NCI-H1105 (cell line): ENCODE measurements at regions not wholly inside any gene's neighbourhood (a gene's known extent, or its start where the extent isn't known, plus 50 kb on each side); places are given as distances from the start of the nearest gene placed in this dataset.
"Not testable (repeated sequence)": the region's sequence is repeated elsewhere in the genome, so short reads cannot be mapped to it uniquely, and the experiment has no call there.

ENCODE experiments used
- DNase-seq: peaks from one replicate; lab custom pipeline; 2025; lab: John Stamatoyannopoulos, UW

DNA sequence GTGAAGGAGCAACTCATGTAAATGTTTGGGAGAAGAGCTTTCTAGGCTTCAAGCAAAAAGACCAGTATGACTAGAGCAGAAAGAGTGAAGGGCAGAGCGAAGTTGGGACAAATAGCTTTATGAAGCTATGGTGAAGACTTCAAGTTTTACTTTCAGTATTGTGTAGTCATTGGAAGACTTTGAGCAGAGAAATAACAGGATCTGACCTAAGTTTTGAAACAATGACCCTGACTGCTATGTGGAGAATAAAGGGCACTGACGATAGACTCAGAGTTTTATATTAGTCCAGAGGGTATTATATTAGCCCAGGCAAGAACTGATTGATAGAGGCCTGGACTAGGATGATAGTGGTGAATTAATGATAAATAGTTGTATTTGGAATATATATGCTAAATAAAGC, 187.3 kb downstream of the KTN1 start:
- DNase-seq = no peak

DNA sequence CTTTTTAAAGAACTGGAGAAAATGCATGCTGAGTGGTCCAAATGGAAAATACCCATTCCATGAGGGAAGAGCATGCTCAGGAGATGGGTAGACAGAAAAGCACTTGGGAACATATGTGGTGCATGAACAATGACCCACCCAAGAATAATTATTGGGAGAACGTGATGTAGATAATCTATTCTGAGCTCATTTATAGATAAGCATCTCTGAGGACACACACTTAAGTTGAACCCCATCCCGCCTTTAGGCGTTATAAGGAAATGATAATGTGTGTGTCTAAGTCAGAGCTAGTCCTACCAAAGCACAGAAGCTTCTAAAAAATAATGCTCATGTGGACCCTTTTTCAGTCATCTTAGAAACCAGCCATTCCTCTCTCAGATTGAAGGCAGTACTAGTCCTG, 189.9 kb downstream of the KTN1 start:
- no peak for DNase-seq

DNA sequence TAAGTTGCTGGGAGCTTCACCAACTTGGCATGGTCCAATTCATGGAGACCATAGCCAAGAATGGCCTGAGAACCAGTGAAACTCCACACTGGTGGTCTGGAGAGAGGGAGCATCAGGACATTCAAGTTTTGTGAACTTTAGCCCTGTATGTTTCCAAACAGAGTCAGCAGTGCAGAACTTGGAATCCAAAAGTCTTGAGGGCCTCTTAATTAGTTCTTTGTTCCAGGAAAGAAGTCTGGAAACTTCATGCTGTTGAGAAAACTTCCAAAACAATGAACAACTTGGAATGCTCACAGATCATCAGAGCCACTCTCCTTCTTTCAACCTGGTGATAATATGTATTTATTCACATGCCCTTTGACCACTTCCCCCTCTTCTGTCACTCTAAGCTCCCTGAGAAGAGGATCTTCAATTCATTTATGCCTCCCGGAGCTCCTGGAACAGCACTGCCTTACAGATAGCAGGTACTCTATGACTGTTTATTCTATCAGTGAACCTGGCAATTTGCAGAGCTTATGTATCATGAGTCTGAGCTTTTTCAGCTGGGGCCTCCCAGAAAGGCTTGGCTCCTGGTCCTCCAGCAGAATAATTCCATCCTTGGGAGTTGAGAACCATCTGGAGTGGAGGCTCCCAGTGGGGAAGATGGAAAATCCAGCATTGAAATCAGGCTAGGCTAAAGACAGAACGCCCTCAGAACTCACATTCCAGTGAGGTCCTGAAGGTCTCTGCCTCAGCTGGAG, 191.4 kb downstream of the KTN1 start:
- no peak for DNase-seq

DNA sequence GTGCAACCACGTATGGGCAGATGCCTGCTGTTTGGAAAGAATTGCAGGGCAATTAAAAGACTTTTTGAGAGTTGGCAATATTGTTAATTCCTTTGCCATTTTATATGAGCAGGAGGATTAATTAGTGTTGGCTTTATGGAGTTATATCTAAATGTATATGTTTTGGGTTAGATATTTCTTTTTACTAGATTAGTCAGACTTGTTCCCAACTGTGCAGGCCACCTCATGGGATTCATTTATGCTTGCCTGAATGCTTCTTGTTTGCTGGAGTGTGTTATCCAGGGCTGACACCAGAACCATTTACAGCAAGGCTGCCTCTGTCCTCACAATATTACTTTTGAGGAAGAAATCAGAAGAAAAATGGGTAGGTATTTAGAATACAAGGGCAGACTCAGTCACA, 192.5 kb downstream of the KTN1 start:
- no peak for DNase-seq

DNA sequence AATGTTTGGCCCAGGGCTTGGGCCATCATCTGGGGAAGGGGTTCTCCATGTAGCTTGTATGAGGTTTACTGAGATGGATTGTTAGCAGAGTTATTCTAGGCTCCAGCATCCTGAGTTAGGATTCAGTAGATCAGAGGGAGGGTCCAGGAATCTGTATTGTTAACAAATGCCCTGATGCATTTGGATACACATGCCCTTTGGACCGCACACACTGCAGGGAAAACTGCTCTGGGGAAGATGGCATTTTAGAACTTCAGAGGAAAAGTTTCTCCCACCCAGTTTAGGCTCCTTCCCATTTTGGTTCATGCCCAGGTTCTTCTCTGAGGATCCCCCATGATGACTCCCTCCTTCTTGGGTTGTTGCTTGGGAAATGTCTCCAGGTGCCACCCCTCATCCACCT, 193.3 kb downstream of the KTN1 start:
- no peak for DNase-seq

DNA sequence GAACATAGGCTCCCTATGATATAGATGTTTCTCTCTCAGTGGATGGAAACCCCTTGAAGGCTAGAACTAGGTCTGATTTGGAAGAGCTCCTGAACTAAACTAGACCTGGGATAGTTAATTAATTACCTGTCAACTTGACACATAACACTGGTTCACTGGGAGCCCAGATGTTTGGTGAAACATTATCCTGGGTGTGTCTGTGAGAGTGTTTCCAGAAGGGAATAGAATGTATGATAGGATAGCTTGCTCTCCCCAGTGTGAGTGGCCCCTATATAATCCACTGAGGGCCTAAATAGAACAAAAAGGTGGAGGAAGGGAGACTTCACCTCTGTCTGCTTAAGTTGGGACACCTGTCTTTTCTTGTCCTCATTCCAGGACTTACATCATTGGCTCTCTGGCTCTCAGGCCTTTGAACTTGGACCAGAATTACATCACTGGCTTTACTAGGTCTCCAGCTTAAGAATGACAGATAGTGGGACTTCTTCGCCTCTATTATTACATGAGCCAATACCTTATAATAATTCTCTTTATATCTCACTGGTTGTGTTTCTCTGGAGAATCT, 194.1 kb downstream of the KTN1 start:
- DNase-seq = no peak

DNA sequence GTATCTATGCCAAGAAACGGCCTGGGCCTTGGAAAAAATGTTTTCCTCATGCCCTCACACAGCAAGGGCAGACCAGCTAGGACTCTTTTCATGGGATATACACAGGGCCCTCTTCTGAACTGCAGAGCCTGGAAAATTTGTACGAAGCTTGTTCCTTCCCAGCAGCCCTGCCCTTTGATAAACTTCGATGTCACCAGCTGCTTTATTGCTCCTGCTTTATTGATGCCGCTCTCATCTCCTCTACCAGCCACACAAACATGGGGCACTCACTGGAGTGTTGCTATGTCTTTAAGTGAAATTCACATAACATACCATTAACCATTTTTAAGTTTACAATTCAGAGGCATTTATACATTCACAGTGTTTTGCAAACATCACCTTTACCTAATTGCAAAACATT, 197.9 kb downstream of the KTN1 start:
- no peak for DNase-seq

DNA sequence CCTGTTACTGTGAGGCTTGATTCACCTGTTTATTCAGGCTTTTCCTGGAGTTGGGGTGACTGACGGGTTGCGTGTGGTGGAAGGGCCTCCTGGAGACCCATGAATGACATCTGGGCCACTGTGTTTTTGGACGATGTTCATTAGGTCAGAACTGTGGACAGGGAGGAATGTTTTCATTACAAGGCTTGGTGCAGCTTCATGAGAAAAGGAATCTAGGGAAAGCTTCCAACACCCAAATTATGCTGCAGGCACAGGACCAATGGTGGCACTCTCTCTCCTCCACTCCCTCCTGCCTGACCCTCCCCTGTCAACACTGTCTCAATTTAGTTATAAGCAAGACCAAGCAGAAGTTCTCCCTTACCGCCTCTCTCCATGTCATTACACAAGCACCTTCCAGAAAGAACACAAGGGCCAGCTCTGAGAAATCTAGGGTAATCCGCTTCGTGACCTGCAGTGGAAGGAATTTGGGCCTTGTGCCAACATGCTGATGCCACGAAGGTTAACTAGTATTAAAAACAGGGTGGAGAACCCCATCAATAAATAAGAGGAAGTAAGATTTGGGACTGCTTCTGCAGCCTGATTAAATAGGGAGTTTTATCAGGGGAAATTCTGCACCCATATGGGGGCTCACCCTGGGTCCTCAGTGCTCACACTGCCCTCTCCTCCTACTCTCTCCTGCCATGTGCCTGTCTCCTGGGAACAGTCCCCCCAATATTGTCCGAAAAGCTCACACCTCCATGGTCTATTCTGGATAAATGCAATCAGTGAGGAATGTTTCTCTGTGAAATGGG, 200.3 kb downstream of the KTN1 start:
- no peak for DNase-seq

DNA sequence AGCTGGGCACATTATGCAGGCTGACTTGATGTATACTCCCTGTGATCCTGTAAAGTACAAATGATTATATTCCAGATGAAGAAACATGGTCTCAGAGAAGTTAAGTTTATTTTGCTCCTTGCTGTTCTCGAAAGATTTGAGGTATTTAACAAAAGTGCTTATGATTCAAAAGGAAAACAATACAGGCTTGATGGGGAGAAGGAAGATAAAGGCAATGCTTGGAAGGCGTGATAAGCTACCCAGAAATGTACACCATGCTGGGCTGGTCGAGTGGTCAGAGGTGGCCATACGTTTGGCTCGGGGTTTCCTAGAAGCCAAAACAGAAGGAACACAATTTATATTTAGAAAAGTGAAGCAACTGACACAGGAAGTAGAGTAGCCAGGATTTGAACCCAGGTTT, 201.0 kb downstream of the KTN1 start:
- no peak for DNase-seq

DNA sequence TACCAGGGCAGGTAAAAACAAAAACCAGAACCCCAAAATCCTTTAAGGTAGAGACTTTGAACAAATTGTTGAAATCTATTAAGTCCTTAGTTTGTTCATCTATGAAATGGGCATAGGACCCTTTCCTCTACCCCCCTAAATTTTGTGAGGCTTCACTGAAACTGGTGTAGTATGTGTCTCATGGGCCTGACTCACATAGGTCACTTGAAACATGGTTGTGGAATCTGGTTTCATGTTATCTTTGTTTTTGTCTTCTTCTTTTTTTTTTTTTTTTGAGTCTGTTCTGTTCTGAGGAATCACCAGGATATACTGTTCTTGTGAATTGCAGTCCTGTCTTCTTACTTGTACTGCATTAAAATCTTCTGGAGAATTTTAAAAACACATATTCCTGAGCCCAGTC, 202.2 kb downstream of the KTN1 start:
- DNase-seq = no peak

DNA sequence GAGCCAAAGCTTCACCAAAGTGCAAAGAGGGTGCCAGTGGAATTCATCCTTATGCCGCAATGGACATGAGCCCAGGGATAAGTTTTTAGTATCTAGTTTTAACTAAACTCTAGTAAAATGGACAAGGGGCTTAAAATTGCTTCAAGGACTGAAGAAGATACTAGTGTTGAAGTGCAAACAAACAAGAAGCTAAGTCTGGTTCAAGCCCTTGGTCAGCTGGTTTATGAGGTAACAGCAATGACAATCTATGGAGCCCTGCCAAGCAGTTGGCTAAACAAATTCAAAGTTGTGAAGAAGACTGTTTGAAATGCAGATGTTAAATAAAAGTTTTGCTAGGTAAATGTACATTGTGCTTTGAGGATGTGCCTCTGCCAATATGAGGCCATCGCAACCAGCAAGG, 209.4 kb downstream of the KTN1 start:
- no peak for DNase-seq

DNA sequence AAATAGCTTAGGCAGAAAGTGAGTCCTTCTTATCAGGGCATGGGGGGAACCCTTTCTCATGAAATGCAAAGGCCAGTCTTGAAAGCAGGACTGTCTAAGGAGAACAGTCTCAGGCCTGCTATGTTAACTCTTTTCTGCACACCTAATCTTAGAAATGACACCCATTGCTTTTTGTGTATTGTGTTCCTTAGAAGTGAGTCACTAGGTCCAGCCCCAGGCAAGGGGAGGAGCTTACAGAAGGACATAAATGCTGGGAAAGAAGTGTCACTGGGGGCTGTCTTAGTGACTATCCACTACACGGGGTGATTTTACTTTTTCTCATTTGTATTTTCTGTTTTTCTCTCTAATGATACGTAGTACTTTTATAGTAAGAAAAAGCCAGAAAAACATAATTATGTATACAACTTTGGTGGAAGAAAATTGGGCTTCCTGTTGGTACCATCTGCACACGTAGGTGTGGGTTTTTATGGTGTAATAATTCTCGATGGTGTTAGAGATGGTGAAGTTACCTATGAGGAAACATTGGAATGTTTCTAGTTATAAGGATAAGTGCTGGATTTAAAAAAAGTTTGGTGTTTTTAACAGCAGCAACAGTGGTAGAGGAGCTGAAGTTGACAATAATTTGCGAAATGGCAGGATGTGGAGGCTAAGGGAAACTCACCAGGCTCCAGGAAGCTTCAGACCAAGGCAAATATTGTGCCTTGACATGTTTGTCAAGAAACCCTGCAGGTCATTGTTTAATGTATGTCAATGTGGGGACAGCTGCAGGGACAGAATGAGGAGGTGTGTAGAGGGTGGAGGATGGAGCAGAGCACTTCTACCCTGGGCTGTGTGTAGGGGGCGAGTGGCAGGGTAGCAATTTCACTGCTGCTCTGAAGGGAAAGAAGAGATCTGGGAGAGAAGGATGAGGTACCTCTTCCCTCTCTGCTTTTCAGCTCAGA, 214.9 kb downstream of the KTN1 start:
- no peak for DNase-seq

DNA sequence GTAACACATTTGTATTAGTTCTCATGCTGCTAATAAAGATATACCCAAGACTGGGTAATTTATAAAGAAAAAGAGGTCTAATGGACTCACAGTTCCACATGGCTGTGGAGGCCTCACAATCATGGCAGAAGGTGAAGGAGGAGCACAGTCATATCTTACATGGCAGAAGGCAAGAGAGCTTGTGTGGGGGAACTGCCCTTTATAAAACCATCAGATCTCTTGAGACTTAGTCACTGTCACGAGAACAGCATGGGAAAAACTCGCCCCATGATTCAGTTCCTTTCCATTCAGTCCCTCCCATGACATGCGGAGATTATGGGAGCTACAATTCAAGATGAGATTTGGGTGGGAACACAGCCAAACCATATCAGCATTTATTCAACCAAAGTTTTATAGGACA, 216.5 kb downstream of the KTN1 start:
- not testable (repeated sequence) for DNase-seq

DNA sequence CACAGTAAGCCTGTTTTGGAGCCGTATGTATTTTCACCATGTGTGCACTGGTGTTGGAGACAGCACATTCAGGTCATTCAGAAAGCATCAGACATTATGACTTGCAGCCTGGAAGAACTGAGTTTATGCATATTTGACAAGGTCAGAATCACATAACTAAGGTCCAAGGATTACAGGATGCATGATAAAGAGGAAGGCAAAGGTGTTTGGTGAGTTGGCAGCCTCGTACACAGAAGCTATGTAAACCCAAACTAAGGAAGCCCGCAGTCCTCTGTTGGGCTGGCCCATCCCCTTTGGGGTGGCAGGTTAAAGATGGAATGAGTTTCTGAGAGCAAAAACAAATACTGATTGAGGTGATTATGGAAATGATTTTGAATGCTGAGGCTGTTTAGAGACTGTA, 218.4 kb downstream of the KTN1 start:
- no peak for DNase-seq

DNA sequence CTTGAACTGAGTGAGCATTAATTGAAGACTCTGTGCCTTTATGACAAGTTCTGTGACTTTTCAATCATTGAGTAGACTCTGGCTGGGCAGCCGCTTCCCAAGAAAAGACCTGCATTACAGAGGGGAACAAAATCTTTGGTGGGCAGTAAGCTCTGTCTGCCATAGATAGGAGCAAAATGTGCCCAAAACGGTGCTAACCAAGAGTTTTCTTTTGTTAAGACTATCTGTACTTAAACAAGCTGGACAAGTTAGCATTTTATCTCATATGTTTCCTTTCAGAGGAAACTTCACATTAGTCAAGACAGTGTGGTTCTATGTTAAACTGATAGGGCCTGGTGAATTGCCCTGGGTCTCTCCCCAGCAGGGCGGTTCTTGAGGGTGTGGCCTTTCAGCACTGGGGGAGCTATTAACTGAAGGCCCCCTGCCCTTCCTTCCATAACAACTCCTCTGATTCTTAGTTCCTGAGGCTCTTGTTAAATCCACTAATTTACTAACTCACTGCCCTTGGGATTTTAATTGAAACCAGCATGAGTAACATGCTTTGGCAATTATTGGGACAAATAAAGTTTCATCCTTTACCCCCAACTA, 219.6 kb downstream of the KTN1 start:
- DNase-seq = no peak

DNA sequence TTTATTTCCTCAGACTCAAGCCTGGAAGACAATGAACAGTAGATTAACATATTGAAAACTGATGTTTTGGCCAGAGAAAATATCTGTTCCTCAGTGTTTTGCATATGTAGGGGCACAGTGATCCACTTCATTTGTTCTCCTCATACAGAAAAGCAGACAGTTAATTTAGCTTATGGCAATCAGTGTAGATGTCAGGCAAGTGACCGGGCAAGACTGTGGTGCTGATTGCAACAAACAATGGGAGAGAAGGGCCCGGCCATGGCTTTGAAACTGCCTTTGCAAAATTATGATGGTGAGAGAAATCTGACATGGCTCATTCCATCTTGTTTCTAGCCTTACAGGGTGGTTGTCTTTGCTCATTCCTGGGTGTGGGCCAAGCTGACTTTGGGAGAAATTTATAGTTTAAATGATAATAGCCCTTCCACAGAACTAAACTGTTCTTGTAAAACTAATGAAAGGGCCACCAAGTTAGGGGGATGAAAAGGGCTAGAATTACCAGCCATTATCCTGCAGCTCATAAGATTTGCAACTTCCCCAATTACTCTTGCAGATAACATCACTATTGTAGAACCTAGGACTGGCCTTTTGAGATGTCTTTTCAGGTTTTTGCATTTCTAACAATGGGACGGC, 220.3 kb downstream of the KTN1 start:
- no peak for DNase-seq

DNA sequence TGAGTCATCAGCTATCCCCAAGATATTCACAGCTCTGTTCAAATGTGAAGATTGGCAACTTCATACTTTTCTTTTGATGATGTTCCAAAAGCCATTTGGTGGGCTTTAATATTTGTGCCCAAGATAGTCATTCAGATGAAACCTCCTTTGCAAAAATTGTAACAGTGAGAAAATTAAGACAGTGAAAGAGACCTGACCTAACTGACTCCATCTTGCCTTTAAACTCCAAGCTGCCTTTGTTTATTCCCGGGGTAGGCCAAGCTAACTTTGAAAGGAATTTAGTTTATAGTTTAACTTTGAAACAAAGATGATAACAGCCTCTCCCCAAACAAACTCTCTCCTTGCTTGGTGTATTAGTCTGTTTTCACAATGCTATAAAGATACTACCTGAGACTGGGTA, 221.1 kb downstream of the KTN1 start:
- DNase-seq = no peak

DNA sequence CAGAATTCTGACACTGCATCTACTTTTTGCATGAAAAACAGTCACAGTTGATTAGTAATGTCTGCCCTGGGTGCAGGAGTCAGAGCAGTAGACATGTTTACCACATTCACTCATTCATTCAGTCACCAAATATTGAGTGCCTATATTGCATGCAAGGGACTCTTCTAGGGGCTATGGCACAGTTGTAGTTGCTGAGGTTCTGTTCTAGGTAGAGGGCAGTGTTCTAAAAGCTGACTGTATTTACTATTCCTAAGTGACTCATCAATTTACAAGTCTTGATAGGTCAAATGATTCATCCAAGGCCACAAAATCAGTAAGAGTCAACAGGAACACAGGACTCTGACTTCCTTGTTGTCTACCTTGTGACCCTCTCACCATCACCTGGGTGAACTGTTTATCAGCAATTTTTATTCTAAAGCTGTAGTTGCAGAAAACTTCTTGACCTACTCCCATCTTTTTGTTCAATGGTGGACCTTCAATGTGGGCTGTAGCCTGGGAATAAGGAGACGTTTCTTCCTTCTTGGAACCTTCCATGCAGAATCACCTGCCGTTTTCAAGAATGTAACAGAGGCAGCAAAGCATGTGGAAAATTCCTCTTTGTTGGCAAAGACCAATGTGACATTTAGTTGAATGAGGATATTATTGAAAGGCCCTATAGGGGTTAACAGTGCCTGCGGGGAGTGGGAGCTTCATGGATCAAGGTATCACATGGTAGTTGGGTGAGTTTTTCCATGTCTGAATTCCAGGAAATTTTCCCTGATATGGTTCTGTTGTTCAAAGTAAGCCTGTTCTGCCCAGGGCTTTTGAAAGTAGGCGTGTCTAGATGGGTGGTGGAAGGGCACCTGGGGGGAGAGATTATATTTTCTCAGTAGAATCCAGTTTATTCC, 223.2 kb downstream of the KTN1 start:
- DNase-seq = no peak

DNA sequence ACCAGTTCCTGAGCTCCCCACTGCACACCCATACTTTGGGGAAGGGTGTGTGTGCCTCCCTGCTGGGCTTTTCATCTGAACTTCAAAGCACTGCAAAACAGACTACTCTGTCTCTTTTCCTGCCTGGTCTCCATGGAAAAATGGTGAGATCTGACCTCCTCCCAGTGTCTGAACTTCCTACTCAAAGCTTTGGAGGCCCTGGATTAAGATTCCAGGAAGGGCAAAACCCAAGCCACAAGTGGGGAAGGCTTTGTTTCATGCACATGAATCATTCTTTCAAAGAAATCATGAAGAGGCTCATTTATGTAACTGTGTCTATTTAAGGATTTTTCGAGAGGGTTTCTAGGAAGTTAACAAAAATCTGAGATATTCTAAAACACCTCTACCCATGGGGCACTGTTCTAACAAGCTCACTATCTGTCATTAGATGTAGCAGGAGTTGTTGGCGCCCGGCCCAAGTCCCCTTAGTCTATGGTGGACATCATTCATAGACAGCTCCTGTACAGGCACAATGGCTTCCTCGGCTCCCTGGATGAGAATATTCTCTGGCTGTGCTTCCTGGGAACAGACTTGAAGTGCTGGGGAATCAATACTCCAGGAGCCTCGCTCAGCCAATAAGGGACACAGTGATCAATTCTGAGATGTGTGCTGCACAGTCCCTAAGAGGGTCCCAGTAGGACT, 224.0 kb downstream of the KTN1 start:
- DNase-seq = no peak

DNA sequence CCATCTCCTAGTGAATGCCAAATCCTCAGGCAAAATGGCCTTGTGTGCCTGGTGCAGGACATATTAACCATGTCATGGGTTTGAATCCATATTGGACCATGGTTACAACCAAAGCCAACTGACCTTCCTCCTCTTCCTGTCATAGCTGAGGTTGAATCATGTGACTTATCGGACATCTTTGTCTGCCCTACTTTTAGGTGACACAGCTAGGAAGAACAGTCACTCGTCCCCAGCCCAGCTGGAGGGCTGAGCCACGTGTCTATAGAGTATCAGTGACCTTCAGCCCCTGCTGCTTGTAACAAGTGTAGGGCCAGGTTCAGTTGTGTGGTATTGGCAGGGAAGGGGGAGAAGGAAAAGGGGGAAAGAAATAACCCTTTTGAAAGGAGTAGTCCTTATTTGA, 225.2 kb downstream of the KTN1 start:
- DNase-seq = no peak
